Astrocyte of the spinal cord (primary cell): ENCODE measurements at regions not wholly inside any gene's neighbourhood (a gene's known extent, or its start where the extent isn't known, plus 50 kb on each side); places are given as distances from the start of the nearest gene placed in this dataset.

Experiments used
- DNase-seq: peaks from one replicate; pipeline ENCODE4 v3.0.0; 2011; ENCODE audit warnings: low read depth, low spot score
- H3K4me3 ChIP-seq: 2 replicates; pipeline ENCODE4 v1.5.1; 2011; ENCODE audit warnings: low read depth, mild to moderate bottlenecking, low read length, moderate library complexity
- CTCF ChIP-seq: IDR thresholded peaks from 2 replicates; pipeline ENCODE4 v1.5.1; 2012; ENCODE audit warnings: low read depth, mild to moderate bottlenecking, low read length, inconsistent platforms
- in situ Hi-C: cut with HindIII; loops from 2 replicates; pipeline ENCODE4 v1.10.0; 2017; ENCODE audit warnings: low sequenced_read_pairs

DNA sequence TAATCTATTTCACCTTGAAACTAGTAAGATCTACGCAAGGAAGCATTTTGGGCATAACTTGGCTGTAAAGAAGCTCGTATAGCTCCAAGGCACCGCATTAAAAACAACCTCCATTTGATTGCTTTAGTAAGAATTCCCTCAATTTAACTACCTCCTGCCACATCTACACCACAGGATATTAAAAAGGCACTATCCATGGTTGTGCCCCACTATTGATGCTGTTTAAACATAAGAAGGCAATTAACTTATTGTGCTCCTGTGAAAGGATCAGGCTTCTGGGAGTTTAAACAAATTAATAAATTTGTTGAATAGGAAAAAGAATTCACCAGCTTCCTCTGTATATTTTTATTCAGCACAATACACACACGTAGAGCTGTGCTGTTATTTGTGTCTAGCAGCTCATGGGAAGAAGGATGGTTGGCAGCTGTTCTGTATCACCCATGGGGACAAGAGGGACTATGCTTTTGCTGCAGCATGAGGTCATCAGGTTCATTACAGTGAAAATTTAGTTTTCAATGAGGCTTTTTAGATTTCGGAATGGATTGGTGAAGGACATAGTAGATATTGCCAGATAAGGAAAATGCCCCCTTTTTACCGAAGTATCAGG, 513.3 kb downstream of the HAO1 start:
- in situ Hi-C loops: no loop called here
- TF ChIP-seq CTCF: no peak
- DNase-seq: no peak
- H3K4me3 ChIP-seq: no peak overlapping the region

DNA sequence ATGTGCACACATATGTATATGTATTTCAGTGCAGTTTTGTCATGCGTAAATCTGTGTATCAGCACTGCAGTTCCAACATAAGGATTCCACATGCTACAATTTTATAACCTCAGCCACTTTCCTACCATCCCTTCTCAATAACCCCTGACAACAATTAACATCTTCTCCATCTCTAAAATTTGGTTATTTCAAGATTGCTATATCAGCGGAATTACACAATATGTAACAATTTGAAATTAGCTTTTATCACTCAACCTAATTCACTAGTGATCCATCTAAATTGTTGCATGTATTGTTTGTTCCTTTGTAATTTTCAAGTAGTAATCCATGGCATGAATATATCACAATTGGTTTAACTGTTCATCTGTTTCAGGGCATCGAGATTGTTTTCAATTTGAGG, 511.3 kb downstream of the HAO1 start:
- no peak overlapping the region for H3K4me3 ChIP-seq
- in situ Hi-C loops: no loop called here
- TF ChIP-seq CTCF: no peak
- no peak for DNase-seq

GRCh38 chr20:7432612-7433011, 507.6 kb downstream of the HAO1 start:
- no peak for TF ChIP-seq CTCF
- in situ Hi-C loops: no loop called here
- no peak for DNase-seq
- H3K4me3 ChIP-seq: no peak overlapping the region

DNA sequence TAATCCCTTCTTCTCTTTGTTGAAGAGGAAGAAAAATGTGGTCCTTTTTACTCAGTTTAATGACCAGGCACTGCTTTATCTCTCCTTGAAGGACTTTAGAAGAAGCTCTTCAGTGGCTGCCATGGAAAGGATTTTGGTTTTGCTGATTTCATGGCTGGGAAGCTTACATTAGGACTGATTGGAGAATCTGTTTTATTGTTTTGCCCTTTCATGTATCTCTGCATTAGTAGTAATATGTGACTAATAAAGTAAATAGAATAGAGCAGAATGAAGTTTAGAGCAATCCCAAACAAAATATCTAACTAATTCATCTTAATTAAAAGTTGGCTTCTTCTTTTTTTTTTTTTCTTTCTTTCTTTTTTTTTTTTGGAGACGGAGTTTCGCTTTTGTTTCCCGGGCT, 502.9 kb downstream of the HAO1 start:
- no peak for TF ChIP-seq CTCF
- peak; percentile 5 for DNase-seq
- in situ Hi-C loops: no loop called here

DNA sequence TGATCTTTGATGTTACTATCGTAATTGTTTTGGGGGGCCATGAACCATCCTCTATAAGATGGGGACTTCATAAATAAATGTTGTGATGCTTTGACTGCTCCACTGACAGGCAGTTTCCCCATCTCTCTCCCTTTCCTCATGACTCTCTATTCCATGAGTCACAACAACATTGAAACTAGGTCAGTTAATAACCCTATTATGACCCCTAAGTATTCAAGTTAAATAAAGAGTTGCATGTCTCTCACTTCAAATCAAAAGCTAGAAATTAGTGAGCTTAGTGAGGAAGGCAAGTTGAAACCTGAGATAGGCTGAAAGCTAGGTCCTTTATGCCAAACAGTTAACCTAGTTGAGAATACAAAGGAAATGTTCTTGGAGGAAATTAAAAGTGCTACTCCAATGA, 491.0 kb downstream of the HAO1 start:
- in situ Hi-C loops: no loop called here
- DNase-seq: no peak
- no peak for TF ChIP-seq CTCF
- H3K4me3 ChIP-seq: no peak overlapping the region

More for the DNA sequence above, 502.9 kb downstream of the HAO1 start:
- H3K4me3 ChIP-seq: no peak overlapping the region

- no peak for DNase-seq
- in situ Hi-C loops: no loop called here
- TF ChIP-seq CTCF: no peak
- no peak overlapping the region for H3K4me3 ChIP-seq
Observed at GRCh38 chr20:7452890-7453289, 487.4 kb downstream of the HAO1 start.

- no peak for TF ChIP-seq CTCF
- in situ Hi-C loops: no loop called here
- no peak for DNase-seq
- H3K4me3 ChIP-seq: no peak overlapping the region
Observed at GRCh38 chr20:7454047-7454446, 486.2 kb downstream of the HAO1 start.
